GM12878 (cell line): ENCODE measurements at regions not wholly inside any gene's neighbourhood (a gene's known extent, or its start where the extent isn't known, plus 50 kb on each side); places are given as distances from the start of the nearest gene placed in this dataset.

Source experiments
- ATAC-seq: fragments of 200-7000 bp; cut with Tn5 transposase; 3 replicates; pipeline ENCODE4 v1.9.1; 2020; ENCODE audit warnings: mild to moderate bottlenecking, moderate library complexity
- BruUV-seq: library from RNA; stranded (reverse); fragments of 400-500 nt; replicated peaks from 2 replicates; lab custom pipeline; 2021; lab: Mats Ljungman, UMichigan
- CTCF ChIA-PET: fragments of 300-600 bp; sonication (Branson Sonifier 250); formaldehyde crosslinking; extraction: SDS; loops from one replicate; lab custom pipeline; 2021; ENCODE audit warnings: inconsistent platforms; lab: Yijun Ruan, JAX
- POLR2A ChIA-PET: fragments of 350-600 bp; formaldehyde crosslinking; extraction: SDS; loops from one replicate; lab custom pipeline; 2021; ENCODE audit warnings: inconsistent platforms; lab: Charles Lee
- RAD21 ChIA-PET: fragments of 300-600 bp; sonication (Branson Sonifier 250); formaldehyde crosslinking; loops from one replicate; lab custom pipeline; 2023; ENCODE audit warnings: antibody characterized with exemption; ENCODE audit not compliant: unreplicated experiment; lab: Charles Lee
- SMC1A ChIA-PET: fragments of 300-600 bp; sonication (Branson Sonifier 250); formaldehyde crosslinking; loops from one replicate; lab custom pipeline; 2023; ENCODE audit not compliant: unreplicated experiment, uncharacterized antibody; lab: Charles Lee
- DNase-seq: peaks from one replicate; pipeline ENCODE4 v3.0.0-alpha.2; 2011; ENCODE audit warnings: low read depth, low spot score
- FAIRE-seq: peaks from 3 replicates; lab custom pipeline; 2011; peaks lifted over from hg19 to GRCh38; lab: Jason Lieb, UNC
- H2AFZ ChIP-seq: 2 replicates; pipeline ENCODE4 v1.6.0; 2011; ENCODE audit warnings: low read depth, low read length, control low read depth; ENCODE audit not compliant: control insufficient read depth
- H3K27ac ChIP-seq: 2 replicates; pipeline ENCODE4 v1.5.1; 2011; ENCODE audit warnings: control low read depth; ENCODE audit not compliant: control insufficient read depth, insufficient read depth
- H3K27me3 ChIP-seq, 2 experiments: replicated peaks in 1 of 2; 2 replicates each; pipeline versions ENCODE4 v1.6.0 to v1.6.1; 2011; ENCODE audit warnings: low read length in 1 of 2; ENCODE audit not compliant: control insufficient read depth in 2 of 2, insufficient read depth in 2 of 2
- H3K36me3 ChIP-seq, 2 experiments: 2 replicates each; pipeline ENCODE4 v1.5.1; 2011; ENCODE audit warnings: low read length in 1 of 2; ENCODE audit not compliant: control insufficient read depth in 2 of 2, insufficient read depth in 2 of 2
- H3K4me1 ChIP-seq: 2 replicates; pipeline ENCODE4 v1.6.1; 2011; ENCODE audit warnings: mild to moderate bottlenecking, low read length, moderate library complexity, mixed read lengths; ENCODE audit not compliant: control insufficient read depth, insufficient read depth
- H3K4me2 ChIP-seq: 2 replicates; pipeline ENCODE4 v1.6.0; 2011; ENCODE audit warnings: control low read depth; ENCODE audit not compliant: control insufficient read depth, insufficient read depth
- H3K4me3 ChIP-seq: fragments of 200-600 bp; sonication (generic); 2 replicates; pipeline ENCODE4 v1.5.1; 2016
- H3K79me2 ChIP-seq: 2 replicates; pipeline ENCODE4 v1.6.0; 2011; ENCODE audit warnings: low read length; ENCODE audit not compliant: control insufficient read depth, insufficient read depth
- H3K9ac ChIP-seq: 2 replicates; pipeline ENCODE4 v1.8.0; 2011; ENCODE audit warnings: low read length, control low read depth, mixed read lengths; ENCODE audit not compliant: control insufficient read depth, insufficient read depth
- H3K9me3 ChIP-seq: replicated peaks from 3 replicates; pipeline ENCODE4 v1.5.1; 2011; ENCODE audit warnings: mild to moderate bottlenecking, low read length; ENCODE audit not compliant: control insufficient read depth, insufficient read depth
- H4K20me1 ChIP-seq: 2 replicates; pipeline ENCODE4 v1.6.0; 2011; ENCODE audit not compliant: control insufficient read depth, insufficient read depth
- FOXM1 ChIP-seq: IDR thresholded peaks from 2 replicates; pipeline ENCODE4 v1.6.1; 2012; ENCODE audit warnings: low read depth, mild to moderate bottlenecking, inconsistent platforms, low read length, moderate library complexity
- HSF1 ChIP-seq: fragments of 150-350 bp; IDR thresholded peaks from 2 replicates; pipeline ENCODE4 v1.6.1; 2014; ENCODE audit warnings: mild to moderate bottlenecking, low read depth, low read length
- IKZF2 ChIP-seq, 2 experiments: fragments of 450-650 bp; IDR thresholded peaks; 2 replicates each; pipeline ENCODE4 v1.6.1; 2017; ENCODE audit warnings: mild to moderate bottlenecking in 2 of 2, moderate library complexity in 2 of 2
- SREBF2 ChIP-seq: IDR thresholded peaks from 2 replicates; pipeline ENCODE4 v1.6.1; 2012; ENCODE audit warnings: mild to moderate bottlenecking, low read length
- STAT1 ChIP-seq: fragments of 450-650 bp; conservative IDR thresholded peaks from 2 replicates; pipeline ENCODE4 v1.6.1; 2014; ENCODE audit warnings: antibody characterized with exemption, mild to moderate bottlenecking
- ZZZ3 ChIP-seq: IDR thresholded peaks from 2 replicates; pipeline ENCODE4 v1.6.1; 2011; ENCODE audit warnings: low read depth; ENCODE audit not compliant: control insufficient read depth, insufficient read length
- in situ Hi-C: fragments of 300-500 bp; cut with MboI; formaldehyde crosslinking; loops from 9 replicates; pipeline ENCODE4 v1.14.3; 2018; ENCODE audit warnings: mixed read lengths
- intact Hi-C: fragments of 100-400 bp; cut with micrococcal nuclease; formaldehyde crosslinking; loops from one replicate; pipeline ENCODE4 v1.14.2; 2022; ENCODE audit not compliant: unreplicated experiment
- TF ChIP-seq, protein P1 (sequence below), 3 experiments: IDR thresholded peaks in 2 of 3; conservative IDR thresholded peaks in 1 of 3; 2 replicates each; pipeline ENCODE4 v1.5.1; 2011; ENCODE audit warnings: low read depth in 3 of 3, low read length in 3 of 3, mild to moderate bottlenecking in 3 of 3, control low read depth in 2 of 3, moderate library complexity in 2 of 3, inconsistent platforms in 1 of 3, mixed read lengths in 1 of 3; ENCODE audit not compliant: control insufficient read depth in 2 of 3, insufficient read depth in 1 of 3; ENCODE audit errors: extremely low read depth in 1 of 3

- H3K27ac ChIP-seq: no peak overlapping the region
- H3K4me2 ChIP-seq: no peak overlapping the region
- in situ Hi-C loops: no loop called here
- H3K9ac ChIP-seq: no peak overlapping the region
- no peak overlapping the region for H3K4me3 ChIP-seq
- ChIA-PET RAD21 (no interaction called here), SMC1A (interaction anchor here (1.1 kb wide), 1 partner anchor 8 kb away, joined by 3 read pairs; no protein-coding TSS in a partner anchor), CTCF (no interaction called here), POLR2A (no interaction called here)
- no TSS peak for BruUV-seq
- DNase-seq: no peak
- H3K36me3 ChIP-seq: no peaks in the 10 kb centered on the region
- no peak for FAIRE-seq
- no peaks in the 10 kb centered on the region for H3K27me3 ChIP-seq
- no peak for TF ChIP-seq ZZZ3
- no peak for TF ChIP-seq SREBF2
- TF ChIP-seq, protein P1, sequence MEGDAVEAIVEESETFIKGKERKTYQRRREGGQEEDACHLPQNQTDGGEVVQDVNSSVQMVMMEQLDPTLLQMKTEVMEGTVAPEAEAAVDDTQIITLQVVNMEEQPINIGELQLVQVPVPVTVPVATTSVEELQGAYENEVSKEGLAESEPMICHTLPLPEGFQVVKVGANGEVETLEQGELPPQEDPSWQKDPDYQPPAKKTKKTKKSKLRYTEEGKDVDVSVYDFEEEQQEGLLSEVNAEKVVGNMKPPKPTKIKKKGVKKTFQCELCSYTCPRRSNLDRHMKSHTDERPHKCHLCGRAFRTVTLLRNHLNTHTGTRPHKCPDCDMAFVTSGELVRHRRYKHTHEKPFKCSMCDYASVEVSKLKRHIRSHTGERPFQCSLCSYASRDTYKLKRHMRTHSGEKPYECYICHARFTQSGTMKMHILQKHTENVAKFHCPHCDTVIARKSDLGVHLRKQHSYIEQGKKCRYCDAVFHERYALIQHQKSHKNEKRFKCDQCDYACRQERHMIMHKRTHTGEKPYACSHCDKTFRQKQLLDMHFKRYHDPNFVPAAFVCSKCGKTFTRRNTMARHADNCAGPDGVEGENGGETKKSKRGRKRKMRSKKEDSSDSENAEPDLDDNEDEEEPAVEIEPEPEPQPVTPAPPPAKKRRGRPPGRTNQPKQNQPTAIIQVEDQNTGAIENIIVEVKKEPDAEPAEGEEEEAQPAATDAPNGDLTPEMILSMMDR (IDR thresholded peaks at IDR 0.05 in 2 of 3, conservative IDR thresholded peaks at IDR 0.05 in 1 of 3; ENCODE audit: control insufficient read depth in 2 of 3, extremely low read depth in 1 of 3, insufficient read depth in 1 of 3, low read depth in 3 of 3, low read length in 3 of 3): no peak
- TF ChIP-seq FOXM1: no peak
- no peak for TF ChIP-seq STAT1
- no peak for TF ChIP-seq IKZF2 (IDR thresholded peaks at IDR 0.05)
- TF ChIP-seq HSF1: no peak
- no peaks in the 10 kb centered on the region for H3K4me1 ChIP-seq
- H3K79me2 ChIP-seq: no peaks in the 10 kb centered on the region
- H3K9me3 ChIP-seq: no peaks in the 10 kb centered on the region
- no peaks in the 10 kb centered on the region for H4K20me1 ChIP-seq
- H2AFZ ChIP-seq: no peak overlapping the region
- no peak for ATAC-seq
- intact Hi-C loops: no loop called here
Observed at GRCh38 chr11:104734998-104735397, 163.3 kb downstream of the CASP12 start.
